Astrocyte of the hippocampus (primary cell): ENCODE measurements at regions not wholly inside any gene's neighbourhood (a gene's known extent, or its start where the extent isn't known, plus 50 kb on each side); places are given as distances from the start of the nearest gene placed in this dataset.
"Not testable (repeated sequence)": the region's sequence is repeated elsewhere in the genome, so short reads cannot be mapped to it uniquely, and the experiment has no call there.

ENCODE experiments used
- DNase-seq: peaks from one replicate; pipeline ENCODE4 v3.0.0; 2011; ENCODE audit warnings: low read depth, low spot score

GRCh38 chr9:85792057-85792456 lies 50.3 kb upstream of the AGTPBP1 start:
- DNase-seq: peak; percentile 7

- DNase-seq: not testable (repeated sequence)
Observed at GRCh38 chr9:85802978-85803695, 61.4 kb upstream of the AGTPBP1 start.

- not testable (repeated sequence) for DNase-seq
Observed at GRCh38 chr9:85804847-85805133, 63.0 kb upstream of the AGTPBP1 start.

GRCh38 chr9:85805134-85806005 lies 63.6 kb upstream of the AGTPBP1 start:
- peak; percentile 76 for DNase-seq

GRCh38 chr9:85808329-85808728 lies 66.6 kb upstream of the AGTPBP1 start:
- not testable (repeated sequence) for DNase-seq

GRCh38 chr9:85813388-85813787 lies 71.6 kb upstream of the AGTPBP1 start:
- DNase-seq: not testable (repeated sequence)

GRCh38 chr9:85814800-85815199 lies 73.0 kb upstream of the AGTPBP1 start:
- not testable (repeated sequence) for DNase-seq

GRCh38 chr9:85818971-85819370 lies 77.2 kb upstream of the AGTPBP1 start:
- peak; percentile 38 for DNase-seq

- DNase-seq: not testable (repeated sequence)
Observed at GRCh38 chr9:85820598-85820997, 78.8 kb upstream of the AGTPBP1 start.

- peak; percentile 27 for DNase-seq
Observed at GRCh38 chr9:85824949-85825348, 83.2 kb upstream of the AGTPBP1 start.

GRCh38 chr9:85834591-85834990 lies 92.8 kb upstream of the AGTPBP1 start:
- not testable (repeated sequence) for DNase-seq

- DNase-seq: peak; percentile 5
Observed at GRCh38 chr9:85843949-85844348, 97.0 kb upstream of the NAA35 start.

- not testable (repeated sequence) for DNase-seq
Observed at GRCh38 chr9:85847782-85848181, 93.2 kb upstream of the NAA35 start.

GRCh38 chr9:85858056-85858750 lies 82.7 kb upstream of the NAA35 start:
- DNase-seq: no peak

- no peak for DNase-seq
Observed at GRCh38 chr9:85859765-85860164, 81.2 kb upstream of the NAA35 start.

GRCh38 chr9:85861882-85862281 lies 79.1 kb upstream of the NAA35 start:
- DNase-seq: not testable (repeated sequence)

- DNase-seq: no peak
Observed at GRCh38 chr9:85863875-85864274, 77.1 kb upstream of the NAA35 start.

GRCh38 chr9:85871008-85871407 lies 69.9 kb upstream of the NAA35 start:
- no peak for DNase-seq

GRCh38 chr9:85871683-85872082 lies 69.3 kb upstream of the NAA35 start:
- not testable (repeated sequence) for DNase-seq

GRCh38 chr9:85872463-85872862 lies 68.5 kb upstream of the NAA35 start:
- no peak for DNase-seq

GRCh38 chr9:85876628-85877027 lies 64.3 kb upstream of the NAA35 start:
- no peak for DNase-seq

GRCh38 chr9:85878872-85879597 lies 61.9 kb upstream of the NAA35 start:
- not testable (repeated sequence) for DNase-seq
